ENCODE measurements at regions not wholly inside any gene's neighbourhood (a gene's known extent, or its start where the extent isn't known, plus 50 kb on each side); places are given as distances from the start of the nearest gene placed in this dataset.
"Not testable (repeated sequence)": the region's sequence is repeated elsewhere in the genome, so short reads cannot be mapped to it uniquely, and the experiment has no call there.

GRCh38 chr20:17891131-17891530 lies 77.5 kb downstream of the SNX5 start:
- not testable (repeated sequence) for DNase-seq (ENCODE audit: low read depth, low spot score)

GRCh38 chr20:17890330-17890729 lies 78.3 kb downstream of the SNX5 start:
- no peak for DNase-seq (ENCODE audit: low read depth, low spot score)

GRCh38 chr20:17889226-17889625 lies 79.4 kb downstream of the SNX5 start:
- peak; percentile 45 for DNase-seq (ENCODE audit: low read depth, low spot score)

GRCh38 chr20:17888044-17888443 lies 80.5 kb downstream of the SNX5 start:
- DNase-seq (ENCODE audit: low read depth, low spot score): no peak

GRCh38 chr20:17887331-17888030 lies 81.1 kb downstream of the SNX5 start:
- no peak for DNase-seq (ENCODE audit: low read depth, low spot score)

GRCh38 chr20:17885544-17885943 lies 83.0 kb downstream of the SNX5 start:
- no peak for DNase-seq (ENCODE audit: low read depth, low spot score)

GRCh38 chr20:17885076-17885475 lies 83.5 kb downstream of the SNX5 start:
- DNase-seq (ENCODE audit: low read depth, low spot score): no peak

- DNase-seq (ENCODE audit: low read depth, low spot score): no peak
Observed at GRCh38 chr20:17884307-17885003, 84.1 kb downstream of the SNX5 start.

GRCh38 chr20:17883592-17884306 lies 84.8 kb downstream of the SNX5 start:
- DNase-seq (ENCODE audit: low read depth, low spot score): no peak

- no peak for DNase-seq (ENCODE audit: low read depth, low spot score)
Observed at GRCh38 chr20:17882834-17883591, 85.6 kb downstream of the SNX5 start.

- no peak for DNase-seq (ENCODE audit: low read depth, low spot score)
Observed at GRCh38 chr20:17882065-17882833, 86.3 kb downstream of the SNX5 start.

- DNase-seq (ENCODE audit: low read depth, low spot score): peak; percentile 70
Observed at GRCh38 chr20:17881741-17882064, 86.9 kb downstream of the SNX5 start.

- no peak for DNase-seq (ENCODE audit: low read depth, low spot score)
Observed at GRCh38 chr20:17878912-17879602, 89.5 kb downstream of the SNX5 start.

GRCh38 chr20:17878069-17878911 lies 90.3 kb downstream of the SNX5 start:
- DNase-seq (ENCODE audit: low read depth, low spot score): no peak

GRCh38 chr20:17875981-17876385 lies 92.6 kb downstream of the SNX5 start:
- DNase-seq (ENCODE audit: low read depth, low spot score): peak; percentile 49

- DNase-seq (ENCODE audit: low read depth, low spot score): peak; percentile 93
Observed at GRCh38 chr20:17875106-17875980, 93.3 kb downstream of the SNX5 start.

GRCh38 chr20:17874271-17875105 lies 94.1 kb downstream of the SNX5 start:
- no peak for DNase-seq (ENCODE audit: low read depth, low spot score)

Data from astrocyte of the hippocampus (primary cell).